GM18870 (cell line): ENCODE measurements at regions not wholly inside any gene's neighbourhood (a gene's known extent, or its start where the extent isn't known, plus 50 kb on each side); places are given as distances from the start of the nearest gene placed in this dataset.
"Not testable (repeated sequence)": the region's sequence is repeated elsewhere in the genome, so short reads cannot be mapped to it uniquely, and the experiment has no call there.

Source experiments
- ATAC-seq: cut with Tn5 transposase; IDR thresholded peaks from one replicate; pipeline ENCODE4 v1.9.1; 2021; ENCODE audit warnings: moderate library complexity; ENCODE audit not compliant: unreplicated experiment

DNA sequence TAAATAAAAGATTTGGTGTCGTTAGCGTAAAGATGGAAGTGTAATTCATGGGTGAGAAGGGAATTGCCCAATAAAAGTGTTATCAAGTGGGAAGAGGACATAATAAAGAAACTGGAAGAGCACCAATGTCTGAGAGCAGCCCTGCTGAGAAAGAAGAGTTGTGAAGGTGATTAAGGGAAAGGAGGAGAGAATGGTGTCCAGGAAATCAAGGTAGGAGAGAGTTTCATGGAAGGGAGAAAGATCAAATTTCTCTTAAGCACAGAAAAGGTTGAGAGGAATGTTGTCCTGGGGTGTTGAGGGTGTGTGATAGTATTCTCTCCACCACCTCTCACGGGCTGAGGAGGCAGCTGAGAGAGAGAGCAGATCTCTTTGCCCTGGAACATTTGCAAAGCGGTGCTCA, 339.7 kb downstream of the SATB1 start:
- no peak for ATAC-seq

DNA sequence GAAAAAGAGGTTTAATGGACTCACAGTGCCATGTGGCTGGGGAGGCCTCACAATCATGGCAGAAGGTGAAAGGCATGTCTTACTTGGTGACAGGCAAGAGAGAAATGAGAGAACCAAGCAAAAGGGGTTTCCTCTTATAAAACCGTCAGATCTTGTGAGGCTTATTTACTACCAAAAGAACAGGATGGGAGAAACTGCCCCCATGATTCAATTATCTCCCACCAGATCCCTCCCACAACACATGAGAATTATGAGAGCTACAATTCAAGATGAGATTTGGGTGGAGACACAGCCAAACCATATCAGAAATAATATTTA, 340.8 kb upstream of the TBC1D5 start:
- not testable (repeated sequence) for ATAC-seq

DNA sequence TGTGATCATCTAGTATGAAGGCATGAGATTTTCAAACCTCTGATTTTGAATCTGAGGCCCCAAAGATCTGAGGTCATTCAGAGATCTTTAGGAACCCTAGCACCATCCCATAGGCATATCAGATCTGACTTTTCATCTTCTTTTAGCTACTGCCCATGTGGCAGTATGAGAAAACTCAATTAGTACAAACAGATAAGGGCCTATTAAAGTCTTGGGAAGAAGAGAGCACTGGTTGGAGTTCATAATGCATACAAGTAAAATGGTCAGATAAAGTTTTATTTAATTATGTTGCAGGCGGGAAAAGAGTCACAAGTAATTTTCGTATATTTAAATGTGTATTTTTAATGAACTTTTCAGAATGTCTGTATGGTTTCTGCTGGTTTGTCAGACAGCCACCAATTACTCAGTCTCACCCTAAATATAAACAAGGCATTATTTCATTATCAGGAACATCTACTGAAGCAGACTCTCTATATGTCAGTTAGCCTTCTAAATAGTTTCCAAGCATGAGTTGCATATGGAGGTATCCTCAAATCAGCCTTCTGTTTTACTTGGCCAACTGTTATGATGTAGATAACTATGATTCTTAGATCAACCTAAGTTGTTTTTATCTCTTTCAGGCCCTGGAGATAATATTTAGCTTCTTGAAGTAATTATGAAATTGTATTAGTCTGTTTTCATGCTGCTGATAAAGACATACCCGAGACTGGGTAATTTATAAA, 340.3 kb upstream of the TBC1D5 start:
- no peak for ATAC-seq

DNA sequence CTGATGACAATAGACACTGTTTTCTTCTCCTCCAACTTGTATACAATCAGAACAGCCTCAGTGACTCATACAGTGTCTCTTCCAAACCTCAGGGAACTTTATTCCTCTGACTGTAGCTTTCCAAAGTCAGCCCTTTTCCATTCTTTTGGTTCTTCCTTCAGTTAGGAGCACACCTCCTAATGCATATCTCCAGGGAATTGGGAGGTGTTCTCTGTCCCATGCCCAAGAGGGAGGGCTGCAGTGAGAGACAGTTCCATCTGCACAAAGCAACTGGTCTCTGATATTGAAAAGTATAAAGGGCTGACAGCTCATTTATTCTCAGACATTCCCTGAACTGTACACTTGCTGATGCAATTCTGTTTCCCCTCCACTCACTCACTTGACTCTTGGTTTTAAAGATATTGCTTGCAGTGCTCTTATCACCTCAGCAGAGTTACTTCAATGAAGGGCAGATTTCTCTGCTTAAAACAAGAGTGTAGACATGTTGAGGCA, 337.8 kb upstream of the TBC1D5 start:
- no peak for ATAC-seq

DNA sequence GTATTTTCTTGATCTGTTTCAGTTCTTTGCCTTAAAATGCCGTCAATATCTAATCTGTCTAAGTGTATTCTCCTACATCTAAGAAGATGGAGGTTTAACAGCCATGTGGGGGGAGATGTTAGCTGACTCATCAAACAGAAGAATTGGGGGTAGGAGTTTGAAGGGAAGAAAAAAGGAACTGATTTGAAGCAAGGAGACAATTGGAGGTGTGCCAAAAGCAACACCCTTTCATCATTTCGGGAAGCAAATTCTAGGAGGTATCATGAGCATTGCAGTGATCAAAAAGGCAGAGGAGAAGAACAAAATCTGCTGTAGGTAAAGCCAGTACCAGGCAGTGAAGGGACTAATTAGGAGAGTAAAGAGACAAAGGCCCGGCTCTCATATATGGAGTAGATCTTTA, 337.3 kb upstream of the TBC1D5 start:
- ATAC-seq, result no peak

DNA sequence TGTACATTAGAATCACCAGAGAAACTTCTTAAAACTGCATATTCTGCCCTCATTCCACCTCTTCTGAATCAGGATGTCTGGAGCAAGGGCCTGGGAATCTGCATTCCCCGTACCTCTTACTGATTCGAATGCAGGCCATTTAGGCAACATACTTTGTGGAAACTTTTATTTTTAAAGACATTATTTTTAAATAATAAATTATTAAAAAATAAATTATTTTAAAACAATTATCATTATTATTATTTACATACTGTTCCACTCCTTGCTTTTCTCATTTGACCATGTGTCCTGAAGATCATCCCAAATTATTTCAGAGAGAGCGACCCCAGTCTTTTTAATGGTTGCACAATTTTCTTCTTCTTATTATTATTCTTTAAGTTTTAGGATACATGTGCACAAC, 336.6 kb upstream of the TBC1D5 start:
- ATAC-seq, result no peak

DNA sequence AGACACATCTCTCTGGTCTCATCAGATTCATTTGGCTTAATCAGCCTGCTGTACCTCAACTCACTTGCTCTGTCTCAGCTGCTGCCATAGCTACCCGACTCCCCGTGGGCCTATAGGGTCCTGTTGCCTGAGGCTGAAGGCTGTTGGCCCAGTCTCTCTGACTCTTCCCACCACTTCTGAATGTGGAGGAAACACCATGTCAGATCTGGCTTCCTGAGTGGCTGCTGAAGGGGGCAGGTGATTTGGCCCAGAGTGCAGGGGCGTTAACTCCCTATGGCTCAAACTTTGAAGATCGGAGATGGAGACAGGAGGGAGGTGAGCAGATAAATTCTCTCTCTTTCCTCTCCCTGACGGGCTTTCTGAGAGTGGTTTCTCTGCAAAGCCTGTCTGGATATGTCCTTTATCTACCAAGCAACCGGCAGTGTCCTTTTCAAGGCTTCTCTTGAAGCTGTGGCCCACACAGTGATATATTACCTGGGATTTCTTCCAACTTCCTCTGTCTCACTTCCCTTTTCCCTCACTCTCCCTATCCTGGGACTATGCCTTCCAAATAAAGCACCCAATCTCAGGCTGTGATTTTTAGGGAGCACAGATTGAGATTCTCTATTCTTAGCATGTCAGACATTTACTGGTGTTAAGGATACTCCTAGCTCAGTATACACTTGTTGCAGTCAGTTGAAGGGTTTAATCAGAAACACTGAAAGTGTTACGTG, 334.9 kb upstream of the TBC1D5 start:
- ATAC-seq, result no peak

DNA sequence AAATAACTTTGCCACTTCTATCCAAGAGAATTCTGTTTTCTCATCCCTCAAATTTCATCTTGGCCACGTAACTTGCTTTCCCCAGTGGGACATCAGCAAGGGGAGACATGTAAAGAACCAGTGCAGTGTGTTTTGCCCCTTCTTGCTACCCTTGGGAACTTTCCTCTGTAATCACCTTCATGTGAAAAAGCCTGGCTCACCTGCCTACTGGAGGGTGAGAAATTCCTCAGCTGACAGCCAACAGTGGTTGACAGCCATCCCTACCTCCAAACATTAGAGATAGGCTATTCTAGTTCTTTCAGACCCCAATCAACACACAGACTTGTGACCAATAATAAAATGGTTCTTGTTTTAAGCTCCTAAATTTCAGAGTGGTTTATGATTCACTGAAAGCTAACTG, 333.9 kb upstream of the TBC1D5 start:
- no peak for ATAC-seq

DNA sequence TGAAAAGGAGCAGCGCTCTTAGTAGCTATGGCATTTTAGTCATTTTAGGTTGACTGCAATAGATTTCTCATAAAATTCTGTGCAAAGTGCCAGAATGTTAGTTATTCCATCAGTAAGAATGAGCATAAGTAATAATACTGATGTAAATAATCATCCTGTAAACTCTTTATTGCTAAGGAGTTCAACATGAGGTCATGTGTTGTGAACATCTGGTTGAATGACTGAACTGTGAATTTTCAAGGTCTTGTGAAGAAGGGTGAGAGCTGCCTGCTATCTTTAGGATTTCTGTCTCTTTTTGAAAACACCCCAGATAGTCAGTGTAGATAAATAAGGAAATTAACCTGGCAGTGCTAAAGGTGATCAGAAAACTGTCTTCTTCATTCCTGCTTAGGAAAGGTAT, 333.4 kb upstream of the TBC1D5 start:
- no peak for ATAC-seq

DNA sequence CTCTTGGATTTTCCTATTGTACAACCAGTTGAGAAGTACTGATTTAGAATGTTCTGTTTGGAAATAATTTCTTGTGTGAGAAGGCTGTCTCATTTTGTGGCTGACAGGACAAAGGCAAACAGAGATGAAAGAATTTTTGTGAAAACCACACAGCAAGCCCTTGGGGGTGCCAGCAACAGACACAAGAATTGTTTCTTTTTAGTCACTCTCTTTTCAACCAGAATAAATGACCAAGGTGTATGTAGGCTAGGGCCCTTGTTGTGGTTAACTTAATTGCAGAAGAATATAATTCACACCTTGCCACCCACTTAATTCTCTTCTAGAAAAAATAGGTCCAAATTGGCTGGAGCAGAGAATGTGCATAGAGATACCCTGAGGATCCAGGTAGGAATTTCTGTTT, 329.4 kb upstream of the TBC1D5 start:
- no peak for ATAC-seq

DNA sequence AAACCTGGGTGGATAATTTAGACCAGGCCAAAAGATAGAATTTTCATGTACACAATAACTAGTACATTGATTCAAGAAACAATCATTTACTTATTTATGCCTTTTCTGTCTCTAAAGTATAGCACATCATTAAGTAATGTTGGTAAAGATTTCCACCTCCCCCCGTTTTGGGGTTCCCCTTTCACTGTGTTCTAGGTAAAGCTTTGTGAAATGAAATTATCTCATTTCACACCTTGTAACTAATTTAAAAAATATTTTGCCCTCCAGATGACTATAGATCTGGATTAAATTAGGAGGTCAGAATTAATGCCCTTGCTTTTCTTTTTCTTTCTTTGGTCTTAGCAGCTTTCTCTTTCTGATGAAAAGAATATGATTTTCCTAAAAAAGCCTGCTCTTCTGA, 328.5 kb upstream of the TBC1D5 start:
- no peak for ATAC-seq

DNA sequence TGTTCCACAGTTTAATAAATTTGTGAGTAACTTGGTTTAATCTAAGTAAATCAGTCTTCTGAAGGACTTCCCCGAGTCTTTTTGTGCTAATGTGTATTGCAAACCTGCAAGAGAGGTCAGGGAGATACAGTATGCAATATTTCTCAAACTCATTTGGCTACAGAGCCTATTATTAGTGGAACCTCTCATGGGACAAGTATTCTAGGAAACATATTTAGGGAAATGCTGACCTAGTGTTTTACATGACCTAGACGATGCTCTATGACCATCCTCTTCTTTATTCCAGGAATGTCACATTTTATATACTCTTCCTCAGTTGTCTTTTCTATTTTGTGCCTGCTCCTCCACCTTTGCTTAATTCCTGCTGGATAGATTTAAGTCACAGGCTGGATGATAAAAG, 327.8 kb upstream of the TBC1D5 start:
- no peak for ATAC-seq

DNA sequence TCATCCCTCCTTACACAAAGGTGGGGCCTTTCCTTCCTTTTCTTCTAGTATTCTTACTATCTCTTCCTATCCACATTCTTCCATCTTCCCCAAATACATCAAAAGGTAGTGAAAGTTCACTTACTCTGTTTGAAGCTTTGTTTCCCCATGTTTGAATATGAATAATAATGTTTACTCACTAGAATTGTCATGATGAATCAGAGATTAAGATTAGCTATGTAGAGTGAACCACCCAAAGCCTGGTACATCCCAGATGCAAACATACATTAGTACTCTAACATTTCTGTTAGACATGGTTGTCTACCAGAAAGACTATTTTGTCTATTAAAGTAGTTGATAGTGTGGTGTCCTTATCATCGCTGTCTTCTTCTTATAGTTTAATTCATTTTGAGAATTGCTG, 327.1 kb upstream of the TBC1D5 start:
- no peak for ATAC-seq

DNA sequence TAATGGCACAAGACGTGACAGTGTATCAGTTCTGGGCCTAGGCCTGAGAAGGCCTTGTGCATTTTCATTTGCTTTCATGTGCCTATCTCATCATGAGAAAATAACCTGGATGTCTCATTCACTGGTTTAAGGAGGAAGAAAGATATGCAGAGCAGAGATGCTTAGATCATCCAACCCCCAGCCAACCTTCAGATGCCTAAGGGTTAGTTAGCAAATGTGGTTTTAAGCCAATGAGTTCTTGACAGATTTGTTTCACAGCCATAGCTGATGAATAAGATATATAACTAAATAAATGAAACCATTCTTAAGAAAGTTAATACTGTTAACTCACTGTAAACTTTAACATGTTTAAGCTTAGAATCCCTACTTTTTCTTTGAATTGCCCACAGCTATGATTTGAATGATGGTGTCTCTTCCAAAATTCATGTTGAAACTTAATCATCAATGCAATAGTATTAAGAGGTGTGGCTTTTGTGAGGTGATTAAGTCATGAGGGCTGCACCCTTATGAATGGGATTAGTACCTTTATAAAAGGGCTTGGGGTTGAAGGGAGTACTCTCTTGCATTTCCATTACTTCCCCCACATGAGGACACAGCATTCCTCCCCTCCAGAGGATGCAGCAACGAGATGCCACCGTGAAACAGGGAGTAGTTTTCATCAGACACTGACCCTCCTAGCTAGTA, 324.6 kb upstream of the TBC1D5 start:
- no peak for ATAC-seq

DNA sequence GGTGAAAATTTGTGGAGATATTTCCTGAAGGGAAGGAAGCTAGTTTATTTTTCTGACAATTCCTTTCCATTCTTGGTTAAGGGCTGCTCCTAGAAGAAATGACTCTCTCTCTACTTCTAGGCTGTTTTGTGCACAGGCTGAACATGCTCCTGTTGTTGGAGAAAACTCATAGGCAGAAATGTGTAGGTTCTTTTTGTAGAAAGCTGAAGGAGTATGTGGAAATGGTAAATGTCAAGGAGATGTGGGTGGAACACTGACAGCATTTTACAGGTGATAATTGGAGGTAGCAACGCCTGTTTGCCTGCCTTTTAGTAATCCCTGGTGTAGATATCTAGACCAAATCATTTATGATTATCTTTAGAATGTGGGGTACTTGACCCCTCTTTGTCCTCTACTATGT, 322.2 kb upstream of the TBC1D5 start:
- no peak for ATAC-seq

DNA sequence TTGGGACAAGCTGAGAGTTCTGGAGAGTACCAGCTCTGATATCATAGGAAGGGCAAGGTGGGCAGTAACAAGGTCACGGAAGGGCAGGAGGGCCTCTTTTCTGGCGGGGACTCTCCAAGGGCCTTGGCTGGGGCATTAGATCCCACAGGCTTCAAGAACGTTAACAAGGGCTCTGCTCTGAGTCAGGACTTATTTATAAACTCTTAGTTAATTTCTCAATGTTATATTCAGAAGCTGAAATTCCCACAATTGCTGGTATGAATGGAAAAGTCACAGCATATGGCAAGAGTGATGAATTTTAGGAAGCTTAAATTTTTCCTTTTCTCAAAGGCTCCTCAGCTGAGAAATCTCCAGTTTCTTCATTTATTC, 320.2 kb upstream of the TBC1D5 start:
- no peak for ATAC-seq

DNA sequence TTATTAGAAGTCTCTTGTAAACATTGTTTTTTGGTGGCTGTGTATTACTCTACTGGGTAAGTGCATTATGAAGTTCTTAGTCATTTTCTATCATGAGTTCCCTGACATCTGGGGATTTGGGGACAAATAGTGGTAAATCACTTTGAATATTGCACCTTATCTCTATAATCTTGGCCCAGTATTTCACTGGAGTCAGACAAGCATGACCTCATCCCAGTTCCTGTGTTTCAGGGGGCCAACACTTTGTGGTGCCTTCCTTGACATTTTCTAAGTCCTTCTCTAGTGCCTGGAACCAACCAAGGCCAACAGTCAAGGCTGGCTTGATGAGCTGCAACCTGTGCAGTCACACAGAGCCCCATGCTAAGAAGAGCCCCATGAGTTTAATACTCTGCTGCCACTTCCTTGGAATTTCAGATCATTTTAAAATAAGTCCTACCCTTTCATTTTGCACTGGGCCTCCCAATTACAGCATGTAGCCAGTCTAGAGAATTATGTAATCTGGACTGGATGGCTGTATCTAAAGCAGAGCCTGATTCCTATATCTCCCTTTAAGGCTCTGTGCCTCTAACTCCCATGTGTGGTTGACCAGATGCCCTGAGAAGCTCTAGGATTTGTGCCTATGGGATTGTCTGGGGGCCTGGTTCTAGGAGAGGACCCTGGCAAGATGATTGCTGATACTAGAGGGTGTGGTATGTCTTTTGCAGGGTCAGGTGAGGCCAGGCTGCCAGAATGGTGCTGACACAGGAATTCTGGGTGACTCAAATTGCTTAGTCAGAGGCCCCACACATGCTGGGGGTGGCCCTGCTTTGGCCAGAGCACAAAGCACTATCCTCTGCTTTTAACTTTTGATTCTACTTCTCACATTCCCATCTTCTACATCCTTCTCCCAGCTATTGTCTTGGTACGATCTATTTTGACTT, 319.6 kb upstream of the TBC1D5 start:
- ATAC-seq, result no peak

DNA sequence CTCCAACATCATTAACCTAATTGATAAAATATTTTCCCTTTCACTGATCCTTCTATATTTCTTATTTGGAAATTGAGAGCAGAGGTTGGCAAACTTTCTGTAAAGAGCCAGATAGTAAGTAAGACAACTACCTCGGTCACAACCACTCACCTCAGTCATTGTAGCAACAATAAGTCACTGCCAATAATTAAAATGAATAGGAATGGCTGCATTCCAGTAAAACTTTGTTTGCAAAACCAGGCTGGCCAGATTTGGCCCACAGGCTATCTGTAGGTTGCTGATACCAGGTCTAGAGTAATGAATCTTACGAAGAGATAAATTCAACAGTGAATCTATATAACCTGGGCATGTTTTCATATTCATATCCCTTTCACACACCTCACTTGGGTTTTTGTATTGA, 316.2 kb upstream of the TBC1D5 start:
- no peak for ATAC-seq

DNA sequence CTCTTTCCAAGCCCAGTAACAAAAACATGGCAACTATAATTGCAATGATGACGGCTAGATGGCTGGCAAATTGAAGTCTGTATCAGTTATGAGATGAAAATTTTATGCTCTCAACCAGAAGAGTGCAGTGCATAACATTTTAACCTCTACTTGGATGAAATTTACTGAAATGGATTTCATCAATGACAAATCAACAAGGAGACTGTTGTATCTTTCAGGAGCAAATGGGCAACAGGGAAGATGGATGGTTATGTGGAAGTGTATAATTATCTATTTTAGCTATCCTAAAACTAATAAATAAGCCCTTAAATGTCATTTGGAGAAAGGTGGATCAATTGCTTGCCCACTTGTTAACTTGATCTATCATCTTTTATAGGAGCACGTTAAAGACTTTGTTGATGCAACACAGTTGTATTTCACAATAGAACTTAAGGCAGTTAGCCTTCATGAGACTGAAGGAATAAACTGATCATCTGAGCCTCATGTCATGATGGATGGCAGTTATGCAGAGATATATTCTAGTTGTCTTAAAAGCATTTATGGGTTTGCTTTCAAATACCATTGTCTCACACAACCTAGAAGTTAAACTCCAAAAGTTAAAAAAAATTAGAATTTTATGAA, 315.1 kb upstream of the TBC1D5 start:
- no peak for ATAC-seq

DNA sequence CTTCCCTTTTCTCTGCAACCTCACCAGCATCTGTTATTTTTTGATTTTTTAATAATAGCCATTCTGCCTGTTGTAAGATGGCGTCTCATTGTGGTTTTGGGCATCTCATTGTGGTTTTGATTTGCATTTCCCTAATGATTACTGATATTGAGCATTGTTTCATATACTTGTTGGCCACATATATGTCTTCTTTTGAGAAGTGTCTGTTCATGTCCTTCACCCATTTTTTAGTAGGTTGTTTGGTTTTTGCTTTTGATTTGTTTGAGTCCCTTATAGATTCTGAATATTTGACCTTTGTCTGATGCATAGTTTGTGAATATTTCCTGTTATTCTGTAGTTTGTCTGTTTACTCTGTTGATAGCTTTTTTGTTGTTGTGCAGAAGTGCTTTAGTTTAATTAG, 312.2 kb upstream of the TBC1D5 start:
- no peak for ATAC-seq

DNA sequence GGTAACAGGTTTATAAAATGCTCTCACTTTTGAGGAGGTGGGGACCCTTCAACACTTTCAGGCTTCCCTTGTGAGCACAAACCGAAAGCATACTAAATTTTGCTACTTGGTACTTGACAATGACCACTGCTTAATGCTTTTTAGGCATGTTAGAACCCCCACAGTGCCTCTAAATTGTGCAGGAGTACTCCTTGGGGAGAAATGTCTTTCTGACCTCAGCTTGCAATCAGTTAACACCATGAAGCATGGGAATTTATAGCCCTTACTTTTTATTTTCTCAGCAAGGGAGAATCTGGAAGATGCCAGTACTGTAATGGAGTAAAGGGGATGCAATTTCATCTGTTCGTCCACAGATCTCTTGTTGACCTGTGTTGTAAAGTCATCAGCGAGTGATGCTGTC, 308.9 kb upstream of the TBC1D5 start:
- no peak for ATAC-seq
